H9 (cell line): ENCODE measurements at regions not wholly inside any gene's neighbourhood (a gene's known extent, or its start where the extent isn't known, plus 50 kb on each side); places are given as distances from the start of the nearest gene placed in this dataset.

Experiments used
- DNase-seq: peaks from one replicate; pipeline ENCODE4 v3.0.0-alpha.2; 2017
- H2AFZ ChIP-seq: one replicate; pipeline ENCODE4 v1.6.1; 2013; ENCODE audit warnings: mild to moderate bottlenecking, low read length, control low read depth, moderate library complexity
- H2AK5ac ChIP-seq: 2 replicates; pipeline ENCODE4 v1.6.1; 2013; ENCODE audit warnings: low read length, control low read depth, mixed read lengths; ENCODE audit not compliant: insufficient read length
- H2BK120ac ChIP-seq: one replicate; pipeline ENCODE4 v1.6.1; 2013; ENCODE audit warnings: low read depth, mild to moderate bottlenecking, low read length, control low read depth, inconsistent platforms; ENCODE audit not compliant: poor library complexity, severe bottlenecking
- H2BK12ac ChIP-seq: 2 replicates; pipeline ENCODE4 v1.6.1; 2013; ENCODE audit warnings: low read length, control low read depth, mixed read lengths, low read depth; ENCODE audit not compliant: insufficient read length
- H2BK15ac ChIP-seq: 2 replicates; pipeline ENCODE4 v1.6.1; 2013; ENCODE audit warnings: low read depth, low read length, control low read depth
- H2BK20ac ChIP-seq: one replicate; pipeline ENCODE4 v1.6.1; 2013; ENCODE audit warnings: low read depth, mild to moderate bottlenecking, low read length, control low read depth, inconsistent platforms; ENCODE audit not compliant: poor library complexity, severe bottlenecking
- H2BK5ac ChIP-seq: 2 replicates; pipeline ENCODE4 v1.6.1; 2013; ENCODE audit warnings: low read length, control low read depth, mixed read lengths; ENCODE audit not compliant: insufficient read length
- H3K14ac ChIP-seq: 2 replicates; pipeline ENCODE4 v1.6.1; 2013; ENCODE audit warnings: low read length, control low read depth; ENCODE audit not compliant: insufficient read depth
- H3K18ac ChIP-seq: 2 replicates; pipeline ENCODE4 v1.6.1; 2013; ENCODE audit warnings: low read depth, mild to moderate bottlenecking, mixed read lengths, low read length, control low read depth; ENCODE audit not compliant: insufficient read length
- H3K23ac ChIP-seq: 2 replicates; pipeline ENCODE4 v1.6.1; 2013; ENCODE audit warnings: low read length, control low read depth, mixed read lengths, low read depth; ENCODE audit not compliant: insufficient read length
- H3K23me2 ChIP-seq: 2 replicates; pipeline ENCODE4 v1.6.1; 2013; ENCODE audit warnings: low read depth, mild to moderate bottlenecking, mixed read lengths, low read length, control low read depth; ENCODE audit not compliant: insufficient read length, poor library complexity, severe bottlenecking
- H3K27ac ChIP-seq: 2 replicates; pipeline ENCODE4 v1.5.1; 2013; ENCODE audit warnings: low read length, control low read depth, mixed read lengths, low read depth; ENCODE audit not compliant: insufficient read length
- H3K27me3 ChIP-seq: 2 replicates; pipeline ENCODE4 v1.6.1; 2013; ENCODE audit warnings: low read length, control low read depth, inconsistent platforms; ENCODE audit not compliant: insufficient read depth
- H3K4ac ChIP-seq: 2 replicates; pipeline ENCODE4 v1.6.1; 2013; ENCODE audit warnings: low read depth, mild to moderate bottlenecking, control low read depth, inconsistent platforms, low read length, moderate library complexity
- H3K4me1 ChIP-seq: 2 replicates; pipeline ENCODE4 v1.6.1; 2013; ENCODE audit warnings: low read length, control low read depth, inconsistent platforms; ENCODE audit not compliant: insufficient read depth
- H3K4me2 ChIP-seq: 2 replicates; pipeline ENCODE4 v1.6.1; 2013; ENCODE audit warnings: low read length, control low read depth, mixed read lengths; ENCODE audit not compliant: insufficient read length, insufficient read depth
- H3K56ac ChIP-seq: 2 replicates; pipeline ENCODE4 v1.6.1; 2013; ENCODE audit warnings: low read depth, mild to moderate bottlenecking, mixed read lengths, low read length, control low read depth; ENCODE audit not compliant: insufficient read length
- H3K79me1 ChIP-seq: 2 replicates; pipeline ENCODE4 v1.6.1; 2013; ENCODE audit warnings: low read depth, mild to moderate bottlenecking, moderate library complexity, low read length, control low read depth, inconsistent platforms; ENCODE audit not compliant: insufficient read depth, poor library complexity, severe bottlenecking
- H3K79me2 ChIP-seq: 2 replicates; pipeline ENCODE4 v1.6.1; 2013; ENCODE audit warnings: low read length, control low read depth, inconsistent platforms; ENCODE audit not compliant: insufficient read depth
- H3K9ac ChIP-seq: 2 replicates; pipeline ENCODE4 v1.6.1; 2013; ENCODE audit warnings: low read length, control low read depth, mixed read lengths; ENCODE audit not compliant: insufficient read length; ENCODE audit errors: extremely low read depth
- H3K9me3 ChIP-seq: one replicate; pipeline ENCODE4 v1.6.1; 2013; ENCODE audit warnings: low read depth, low read length, inconsistent platforms; ENCODE audit not compliant: control insufficient read depth
- H3T11ph ChIP-seq: one replicate; pipeline ENCODE4 v1.6.1; 2013; ENCODE audit warnings: mild to moderate bottlenecking, low read length, control low read depth, inconsistent platforms
- H4K20me1 ChIP-seq: one replicate; pipeline ENCODE4 v1.6.1; 2013; ENCODE audit not compliant: control insufficient read depth, insufficient read length, insufficient read depth
- H4K5ac ChIP-seq: 2 replicates; pipeline ENCODE4 v1.6.1; 2013; ENCODE audit warnings: low read depth, mild to moderate bottlenecking, mixed read lengths, low read length, control low read depth; ENCODE audit not compliant: insufficient read length
- H4K8ac ChIP-seq: replicated peaks from 2 replicates; pipeline ENCODE4 v1.6.1; 2013; ENCODE audit warnings: low read length, control low read depth, mixed read lengths, low read depth; ENCODE audit not compliant: insufficient read length
- H4K91ac ChIP-seq: 2 replicates; pipeline ENCODE4 v1.6.1; 2013; ENCODE audit warnings: low read depth, mild to moderate bottlenecking, moderate library complexity, mixed read lengths, low read length, control low read depth; ENCODE audit not compliant: insufficient read length
- H3K27ac Mint-ChIP-seq, 3 experiments: 2 replicates in 2 of 3; 3 replicates in 1 of 3; pipeline ENCODE4 v1.8.0; 2020 to 2021; ENCODE audit warnings: mixed read lengths in 3 of 3, mild to moderate bottlenecking in 1 of 3, moderate library complexity in 1 of 3
- H3K27me3 Mint-ChIP-seq: 2 replicates; pipeline ENCODE4 v1.8.0; 2021; ENCODE audit warnings: low read depth, mild to moderate bottlenecking, moderate library complexity, mixed read lengths
- H3K36me3 Mint-ChIP-seq, 3 experiments: 2 replicates in 2 of 3; 3 replicates in 1 of 3; pipeline ENCODE4 v1.8.0; 2020 to 2021; ENCODE audit warnings: low read depth in 3 of 3, mixed read lengths in 3 of 3; ENCODE audit not compliant: insufficient read depth in 1 of 3
- H3K4me1 Mint-ChIP-seq, 2 experiments: 2 replicates each; pipeline ENCODE4 v1.8.0; 2020; ENCODE audit warnings: mixed read lengths in 2 of 2
- H3K4me3 Mint-ChIP-seq, 2 experiments: 2 replicates in 1 of 2; 3 replicates in 1 of 2; pipeline ENCODE4 v1.8.0; 2020 to 2021; ENCODE audit warnings: mild to moderate bottlenecking in 2 of 2, mixed read lengths in 2 of 2, moderate library complexity in 1 of 2
- H3K9me3 Mint-ChIP-seq, 2 experiments: 2 replicates in 1 of 2; 3 replicates in 1 of 2; pipeline ENCODE4 v1.8.0; 2020; ENCODE audit warnings: mild to moderate bottlenecking in 2 of 2, mixed read lengths in 2 of 2, moderate library complexity in 1 of 2
- WGBS: extraction: QIAGEN DNeasy Blood & Tissue Kit; methylation state at CpG from one replicate; pipeline ENCODE4 v1.1.7; 2013; ENCODE audit warnings: missing lambda C conversion rate, low lambda C conversion rate, mixed read lengths; ENCODE audit not compliant: insufficient read length; ENCODE audit errors: extremely low coverage; 5-methylcytosine and 5-hydroxymethylcytosine counted together
- TF ChIP-seq, protein P1 (sequence below): fragments of 200-600 bp; sonication (generic); conservative IDR thresholded peaks from 3 replicates; pipeline ENCODE4 v1.8.0; 2021; ENCODE audit warnings: antibody characterized with exemption, mild to moderate bottlenecking

DNA sequence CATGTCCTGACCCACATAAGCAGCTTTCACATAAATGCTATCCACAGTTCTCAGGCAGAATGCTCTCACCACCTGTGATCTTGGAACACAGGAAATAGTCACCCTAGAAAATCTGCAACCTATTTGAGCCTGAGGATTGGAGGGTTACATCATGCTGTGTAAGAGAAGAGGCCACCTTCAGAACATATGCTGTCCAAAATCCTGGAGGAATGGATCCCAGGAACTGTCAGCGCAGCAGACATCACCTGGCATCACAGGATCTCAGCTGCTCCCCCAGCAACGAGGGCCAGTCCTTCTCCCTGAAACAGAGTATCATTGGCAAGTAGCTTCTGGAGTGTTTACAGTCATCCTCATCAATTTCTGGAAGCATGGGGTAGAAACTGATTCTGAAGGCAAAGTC, 63.2 kb upstream of the LTA4H start:
- Mint-ChIP-seq H3K4me3 (no peak overlapping the region), H3K27ac (no peak overlapping the region), H3K9me3 (no peaks in the 10 kb centered on the region), H3K27me3 (peaks cover 2% of the 10 kb centered on the region; the same call in 1 of the 2 replicates), H3K4me1 (peaks cover 13% of the 10 kb centered on the region in 2 experiments), H3K36me3 (no peaks in the 10 kb centered on the region)
- no peak overlapping the region for H3K23ac ChIP-seq
- no peak for DNase-seq
- no peak overlapping the region for H3K27ac ChIP-seq
- H3K14ac ChIP-seq: no peak overlapping the region
- no peaks in the 10 kb centered on the region for H3K79me2 ChIP-seq
- no peak overlapping the region for H4K5ac ChIP-seq
- H3K4me1 ChIP-seq: no peaks in the 10 kb centered on the region
- TF ChIP-seq, protein P1, sequence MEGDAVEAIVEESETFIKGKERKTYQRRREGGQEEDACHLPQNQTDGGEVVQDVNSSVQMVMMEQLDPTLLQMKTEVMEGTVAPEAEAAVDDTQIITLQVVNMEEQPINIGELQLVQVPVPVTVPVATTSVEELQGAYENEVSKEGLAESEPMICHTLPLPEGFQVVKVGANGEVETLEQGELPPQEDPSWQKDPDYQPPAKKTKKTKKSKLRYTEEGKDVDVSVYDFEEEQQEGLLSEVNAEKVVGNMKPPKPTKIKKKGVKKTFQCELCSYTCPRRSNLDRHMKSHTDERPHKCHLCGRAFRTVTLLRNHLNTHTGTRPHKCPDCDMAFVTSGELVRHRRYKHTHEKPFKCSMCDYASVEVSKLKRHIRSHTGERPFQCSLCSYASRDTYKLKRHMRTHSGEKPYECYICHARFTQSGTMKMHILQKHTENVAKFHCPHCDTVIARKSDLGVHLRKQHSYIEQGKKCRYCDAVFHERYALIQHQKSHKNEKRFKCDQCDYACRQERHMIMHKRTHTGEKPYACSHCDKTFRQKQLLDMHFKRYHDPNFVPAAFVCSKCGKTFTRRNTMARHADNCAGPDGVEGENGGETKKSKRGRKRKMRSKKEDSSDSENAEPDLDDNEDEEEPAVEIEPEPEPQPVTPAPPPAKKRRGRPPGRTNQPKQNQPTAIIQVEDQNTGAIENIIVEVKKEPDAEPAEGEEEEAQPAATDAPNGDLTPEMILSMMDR: no peak
- no peak overlapping the region for H2AK5ac ChIP-seq
- H4K91ac ChIP-seq: no peak overlapping the region
- no CpG with 5 or more reads among the region's 2 CpGs for WGBS
- no peak overlapping the region for H3T11ph ChIP-seq
- H3K79me1 ChIP-seq: no peaks in the 10 kb centered on the region
- no peak overlapping the region for H2BK5ac ChIP-seq
- no peak overlapping the region for H2BK12ac ChIP-seq
- H4K20me1 ChIP-seq: no peaks in the 10 kb centered on the region
- H2BK120ac ChIP-seq: no peak overlapping the region
- H3K4me2 ChIP-seq: no peak overlapping the region
- H3K9me3 ChIP-seq: no peaks in the 10 kb centered on the region
- H3K4ac ChIP-seq: no peak overlapping the region
- H3K56ac ChIP-seq: no peak overlapping the region
- H2AFZ ChIP-seq: no peak overlapping the region
- H3K18ac ChIP-seq: no peak overlapping the region
- H3K9ac ChIP-seq: no peak overlapping the region
- H2BK20ac ChIP-seq: no peak overlapping the region
- no peaks in the 10 kb centered on the region for H3K23me2 ChIP-seq
- H2BK15ac ChIP-seq: no peak overlapping the region
- no peak overlapping the region for H4K8ac ChIP-seq
- no peaks in the 10 kb centered on the region for H3K27me3 ChIP-seq
